Chondrocyte (in vitro differentiated cells): ENCODE measurements at regions not wholly inside any gene's neighbourhood (a gene's known extent, or its start where the extent isn't known, plus 50 kb on each side); places are given as distances from the start of the nearest gene placed in this dataset.
"Not testable (repeated sequence)": the region's sequence is repeated elsewhere in the genome, so short reads cannot be mapped to it uniquely, and the experiment has no call there.

Experiments
- DNase-seq: peaks from one replicate; pipeline ENCODE4 v3.0.0; 2021; ENCODE audit warnings: mixed read lengths, low spot score
- H3K27ac Mint-ChIP-seq: one replicate; pipeline ENCODE4 v1.8.0; 2021; ENCODE audit warnings: mild to moderate bottlenecking, moderate library complexity, mixed read lengths; ENCODE audit not compliant: unreplicated experiment
- H3K27me3 Mint-ChIP-seq: 2 replicates; pipeline ENCODE4 v1.8.0; 2021; ENCODE audit warnings: low read depth, mixed read lengths
- H3K36me3 Mint-ChIP-seq: 2 replicates; pipeline ENCODE4 v1.8.0; 2021; ENCODE audit warnings: low read depth, mixed read lengths
- H3K4me1 Mint-ChIP-seq: 2 replicates; pipeline ENCODE4 v1.8.0; 2021; ENCODE audit warnings: low read depth, mild to moderate bottlenecking, mixed read lengths
- H3K4me3 Mint-ChIP-seq: one replicate; pipeline ENCODE4 v1.8.0; 2021; ENCODE audit warnings: mild to moderate bottlenecking, moderate library complexity, mixed read lengths; ENCODE audit not compliant: unreplicated experiment
- H3K9me3 Mint-ChIP-seq: 2 replicates; pipeline ENCODE4 v1.8.0; 2021; ENCODE audit warnings: low read depth, mixed read lengths
- TF ChIP-seq, protein P1 (sequence below): fragments of 200-600 bp; sonication (generic); IDR thresholded peaks from 2 replicates; pipeline ENCODE4 v1.5.0; 2021; ENCODE audit warnings: antibody characterized with exemption, mild to moderate bottlenecking, moderate library complexity

- no peaks in the 10 kb centered on the region for H3K27me3 Mint-ChIP-seq
- peak overlapping the region; percentile 78 for H3K4me3 Mint-ChIP-seq
- H3K4me1 Mint-ChIP-seq: peaks cover 17% of the 10 kb centered on the region
- no peaks in the 10 kb centered on the region for H3K9me3 Mint-ChIP-seq
- H3K36me3 Mint-ChIP-seq: no peaks in the 10 kb centered on the region
- no peak for DNase-seq
- H3K27ac Mint-ChIP-seq: peak overlapping the region; percentile 97
- TF ChIP-seq, protein P1, sequence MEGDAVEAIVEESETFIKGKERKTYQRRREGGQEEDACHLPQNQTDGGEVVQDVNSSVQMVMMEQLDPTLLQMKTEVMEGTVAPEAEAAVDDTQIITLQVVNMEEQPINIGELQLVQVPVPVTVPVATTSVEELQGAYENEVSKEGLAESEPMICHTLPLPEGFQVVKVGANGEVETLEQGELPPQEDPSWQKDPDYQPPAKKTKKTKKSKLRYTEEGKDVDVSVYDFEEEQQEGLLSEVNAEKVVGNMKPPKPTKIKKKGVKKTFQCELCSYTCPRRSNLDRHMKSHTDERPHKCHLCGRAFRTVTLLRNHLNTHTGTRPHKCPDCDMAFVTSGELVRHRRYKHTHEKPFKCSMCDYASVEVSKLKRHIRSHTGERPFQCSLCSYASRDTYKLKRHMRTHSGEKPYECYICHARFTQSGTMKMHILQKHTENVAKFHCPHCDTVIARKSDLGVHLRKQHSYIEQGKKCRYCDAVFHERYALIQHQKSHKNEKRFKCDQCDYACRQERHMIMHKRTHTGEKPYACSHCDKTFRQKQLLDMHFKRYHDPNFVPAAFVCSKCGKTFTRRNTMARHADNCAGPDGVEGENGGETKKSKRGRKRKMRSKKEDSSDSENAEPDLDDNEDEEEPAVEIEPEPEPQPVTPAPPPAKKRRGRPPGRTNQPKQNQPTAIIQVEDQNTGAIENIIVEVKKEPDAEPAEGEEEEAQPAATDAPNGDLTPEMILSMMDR: peak; percentile 25
Observed at GRCh38 chr15:77944002-77944867, 133.3 kb downstream of the TBC1D2B start.

GRCh38 chr15:77942611-77943211 lies 134.8 kb downstream of the TBC1D2B start:
- H3K27ac Mint-ChIP-seq: no peak overlapping the region

DNA sequence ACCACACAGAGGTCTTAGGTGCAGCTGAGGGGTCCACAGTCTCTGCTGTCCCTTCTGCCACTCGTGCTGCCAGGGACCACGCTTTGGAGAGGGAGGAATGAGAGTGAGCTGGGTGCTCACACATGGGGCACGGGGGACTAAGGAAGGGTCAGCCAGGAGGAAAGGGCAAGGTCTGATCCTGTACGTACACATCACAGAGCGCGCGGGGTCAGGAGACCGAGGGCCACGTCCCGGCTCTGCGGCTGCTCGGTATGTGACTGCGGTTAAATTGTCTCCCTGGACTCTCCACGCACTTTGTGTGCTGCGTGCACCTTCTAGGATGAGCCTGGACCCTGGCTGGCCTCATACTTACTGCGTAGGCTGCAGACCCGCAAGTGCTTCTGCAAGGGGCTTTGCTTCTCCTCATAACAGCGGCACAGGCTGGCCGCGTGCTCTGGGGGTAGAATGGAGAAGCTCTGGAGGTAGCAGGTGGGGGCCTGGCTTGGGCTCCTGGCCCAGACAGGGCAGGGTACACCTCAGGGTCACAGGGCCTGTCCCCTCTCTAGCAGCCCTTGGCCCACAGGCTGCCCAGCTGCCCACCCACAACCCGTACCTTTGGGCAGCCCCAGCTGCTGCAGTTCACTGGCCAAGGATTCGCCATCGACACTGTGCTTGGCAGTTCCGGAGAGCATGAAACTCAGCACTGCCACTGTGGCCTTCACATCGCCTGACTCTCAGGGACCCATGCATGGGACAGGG lies 136.3 kb downstream of the TBC1D2B start:
- H3K36me3 Mint-ChIP-seq, H3K9me3 Mint-ChIP-seq, H3K27me3 Mint-ChIP-seq, H3K4me3 Mint-ChIP-seq, H3K27ac Mint-ChIP-seq, DNase-seq: not testable (repeated sequence)
- peaks cover 22% of the 10 kb centered on the region for H3K4me1 Mint-ChIP-seq

More at GRCh38 chr15:77942611-77943211, 134.8 kb downstream of the TBC1D2B start:
- Mint-ChIP-seq H3K27me3 (no peaks in the 10 kb centered on the region), H3K4me3 (no peak overlapping the region), H3K4me1 (peaks cover 22% of the 10 kb centered on the region), H3K9me3 (no peaks in the 10 kb centered on the region), H3K36me3 (no peaks in the 10 kb centered on the region)
- DNase-seq: no peak
- TF ChIP-seq, protein P1: no peak

- Mint-ChIP-seq H3K27me3 (no peaks in the 10 kb centered on the region), H3K4me1 (peaks cover 22% of the 10 kb centered on the region), H3K36me3 (no peaks in the 10 kb centered on the region), H3K9me3 (no peaks in the 10 kb centered on the region), H3K27ac (no peak overlapping the region), H3K4me3 (no peak overlapping the region)
- TF ChIP-seq, protein P1: no peak
- DNase-seq: no peak
Observed at GRCh38 chr15:77940381-77940947, 137.0 kb downstream of the TBC1D2B start.

GRCh38 chr15:77939851-77940250 lies 137.7 kb downstream of the TBC1D2B start:
- no peaks in the 10 kb centered on the region for H3K9me3 Mint-ChIP-seq
- H3K27ac Mint-ChIP-seq: no peak overlapping the region
- H3K4me3 Mint-ChIP-seq: no peak overlapping the region
- TF ChIP-seq, protein P1: no peak
- peaks cover 17% of the 10 kb centered on the region for H3K4me1 Mint-ChIP-seq
- no peaks in the 10 kb centered on the region for H3K27me3 Mint-ChIP-seq
- no peaks in the 10 kb centered on the region for H3K36me3 Mint-ChIP-seq
- no peak for DNase-seq

DNA sequence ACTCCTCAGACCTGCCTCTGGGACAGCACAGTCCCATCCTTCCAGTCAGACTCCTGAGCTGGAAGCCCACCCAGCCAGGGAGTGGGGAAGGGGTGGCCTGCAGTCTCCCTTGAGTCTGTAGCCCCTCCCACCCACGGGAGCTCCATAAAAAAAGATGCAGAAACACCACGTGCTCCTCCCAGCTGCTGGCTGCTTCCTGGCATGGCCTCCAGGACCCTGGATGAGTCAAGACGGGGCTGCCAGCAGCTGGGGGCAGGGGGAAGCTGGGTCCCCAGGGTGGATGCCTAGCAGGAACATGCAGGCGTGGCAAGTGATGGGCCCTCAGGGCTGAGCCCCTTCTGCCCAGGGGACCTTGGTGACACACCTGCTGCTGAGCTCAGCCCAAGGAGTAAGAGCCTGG lies 138.5 kb downstream of the TBC1D2B start:
- H3K4me1 Mint-ChIP-seq, H3K36me3 Mint-ChIP-seq, H3K4me3 Mint-ChIP-seq, H3K27ac Mint-ChIP-seq, H3K9me3 Mint-ChIP-seq, DNase-seq, H3K27me3 Mint-ChIP-seq: not testable (repeated sequence)

DNA sequence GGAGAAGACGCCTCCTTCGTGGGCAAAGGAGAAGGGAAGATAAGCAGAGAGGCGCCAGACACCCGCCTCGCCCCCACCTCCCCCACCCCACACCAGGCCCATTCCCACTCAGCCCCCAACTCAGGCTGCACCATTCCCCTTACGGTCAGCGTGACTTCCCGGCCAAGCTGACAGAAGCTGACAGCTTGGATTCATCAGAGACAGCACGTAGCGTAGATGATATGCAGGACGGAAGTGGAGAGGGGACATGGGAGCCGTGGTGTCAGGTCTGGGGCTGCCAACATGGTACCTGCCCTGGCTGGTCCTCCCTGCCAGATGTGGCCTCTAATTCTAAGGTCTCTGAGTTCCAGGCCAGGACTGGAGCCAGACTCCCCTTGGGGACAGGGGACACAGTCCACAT lies 139.0 kb downstream of the TBC1D2B start:
- H3K27ac Mint-ChIP-seq, H3K27me3 Mint-ChIP-seq, H3K9me3 Mint-ChIP-seq, DNase-seq, H3K4me3 Mint-ChIP-seq, H3K4me1 Mint-ChIP-seq, H3K36me3 Mint-ChIP-seq: not testable (repeated sequence)

GRCh38 chr15:77936567-77936966 lies 140.9 kb downstream of the TBC1D2B start:
- not testable (repeated sequence) for H3K27ac Mint-ChIP-seq, H3K4me1 Mint-ChIP-seq, H3K9me3 Mint-ChIP-seq, H3K36me3 Mint-ChIP-seq, H3K4me3 Mint-ChIP-seq, H3K27me3 Mint-ChIP-seq, DNase-seq
